CD4-positive, alpha-beta T cell treated with Interleukin-4 for 1 hour (primary cell): ENCODE measurements at regions not wholly inside any gene's neighbourhood (a gene's known extent, or its start where the extent isn't known, plus 50 kb on each side); places are given as distances from the start of the nearest gene placed in this dataset.

Source experiments
- DNase-seq, 2 donors: peaks; one replicate each; pipeline ENCODE4 v3.0.0-alpha.2; 2020 to 2022

DNA sequence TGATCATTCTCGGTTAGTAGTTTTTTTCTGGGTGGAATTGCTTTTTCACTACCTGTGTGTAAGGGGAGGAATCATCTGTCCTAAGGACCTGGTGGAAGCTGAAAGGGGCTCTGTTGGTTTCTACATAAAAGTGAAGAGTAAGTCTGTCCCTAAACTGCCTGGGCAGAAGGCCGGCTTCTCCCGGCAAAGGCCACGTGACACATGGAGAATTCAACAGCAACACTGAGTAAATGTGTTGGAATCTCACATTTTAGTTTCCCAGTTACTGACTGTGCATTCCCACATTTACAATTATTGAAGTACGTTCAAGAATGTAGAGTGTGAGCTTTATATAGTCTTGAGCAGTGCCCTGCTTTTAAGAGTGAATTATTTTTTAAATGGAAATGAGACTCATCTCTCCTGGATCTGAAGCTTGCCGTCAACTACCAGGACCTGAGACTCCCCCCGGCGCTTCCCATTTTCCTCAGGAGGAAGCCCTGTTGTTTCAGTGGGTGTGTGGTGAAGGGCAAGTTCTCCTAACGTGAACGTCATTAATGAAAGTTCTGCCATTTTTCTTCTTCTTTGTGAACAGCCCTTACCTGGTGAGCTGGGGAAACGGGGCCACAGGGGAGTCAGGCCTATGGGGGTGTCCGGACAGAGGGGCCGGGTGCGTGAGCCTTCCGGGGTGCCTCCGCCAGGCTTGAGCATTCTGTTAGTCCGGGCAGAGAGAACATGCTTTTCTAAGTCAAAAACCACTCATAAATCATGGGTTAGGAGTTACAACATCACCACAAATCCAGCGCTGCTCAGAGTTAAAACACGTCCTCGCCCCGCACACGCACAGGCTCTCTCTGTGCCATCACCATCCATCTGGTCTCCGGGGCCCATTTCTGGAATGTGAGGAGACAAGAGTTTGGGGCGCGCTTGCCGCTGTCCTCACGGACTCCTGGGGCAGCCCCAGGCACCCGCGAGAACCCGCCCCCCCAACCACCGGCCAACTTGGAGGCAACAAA is 56.6 kb upstream of the SMOC2 start:
- no peak for DNase-seq

GRCh38 chr6:168385037-168385759 is 55.8 kb upstream of the SMOC2 start:
- no peak for DNase-seq

GRCh38 chr6:168385858-168386735 is 54.9 kb upstream of the SMOC2 start:
- DNase-seq = no peak

DNA sequence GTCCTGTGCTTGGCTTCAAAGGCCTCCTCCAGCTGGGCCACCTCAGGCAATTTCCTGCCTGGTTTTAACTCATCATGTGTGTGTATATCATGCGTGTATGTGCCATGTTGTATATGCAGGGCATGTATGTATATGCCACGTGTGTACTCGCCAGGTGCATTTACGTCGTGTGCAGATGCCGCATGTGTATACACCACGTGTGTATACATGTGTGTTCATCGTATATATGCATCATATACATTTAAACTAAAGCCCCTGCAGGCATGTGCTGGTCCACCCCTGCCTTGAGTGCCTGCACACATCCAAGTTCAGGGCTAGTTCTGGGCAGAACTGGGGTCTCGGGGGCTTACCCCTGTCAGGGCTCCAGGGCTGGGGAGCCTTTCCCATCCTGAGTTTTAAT is 54.0 kb upstream of the SMOC2 start:
- DNase-seq = no peak

- DNase-seq = no peak
Observed at GRCh38 chr6:168387426-168387825, 53.6 kb upstream of the SMOC2 start.

DNA sequence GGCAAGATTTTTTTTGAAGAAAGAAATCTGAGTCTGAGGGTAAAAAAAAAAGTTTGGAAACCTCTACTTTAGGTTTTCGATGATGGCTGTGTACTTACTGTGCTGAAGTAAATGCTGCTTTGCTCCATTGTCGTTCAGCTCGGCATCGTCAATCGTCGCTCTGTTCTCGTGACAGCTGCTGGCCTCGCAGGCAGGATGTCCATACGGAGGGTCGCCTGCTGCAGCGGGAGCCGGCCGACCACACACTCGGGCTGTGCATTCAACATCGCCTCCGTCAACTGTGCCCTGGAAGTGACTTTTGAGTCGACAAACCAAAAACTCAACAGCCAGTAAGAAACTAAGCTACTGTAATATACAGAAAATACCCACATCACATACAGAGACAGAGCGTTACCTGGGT is 53.1 kb upstream of the SMOC2 start:
- no peak for DNase-seq

DNA sequence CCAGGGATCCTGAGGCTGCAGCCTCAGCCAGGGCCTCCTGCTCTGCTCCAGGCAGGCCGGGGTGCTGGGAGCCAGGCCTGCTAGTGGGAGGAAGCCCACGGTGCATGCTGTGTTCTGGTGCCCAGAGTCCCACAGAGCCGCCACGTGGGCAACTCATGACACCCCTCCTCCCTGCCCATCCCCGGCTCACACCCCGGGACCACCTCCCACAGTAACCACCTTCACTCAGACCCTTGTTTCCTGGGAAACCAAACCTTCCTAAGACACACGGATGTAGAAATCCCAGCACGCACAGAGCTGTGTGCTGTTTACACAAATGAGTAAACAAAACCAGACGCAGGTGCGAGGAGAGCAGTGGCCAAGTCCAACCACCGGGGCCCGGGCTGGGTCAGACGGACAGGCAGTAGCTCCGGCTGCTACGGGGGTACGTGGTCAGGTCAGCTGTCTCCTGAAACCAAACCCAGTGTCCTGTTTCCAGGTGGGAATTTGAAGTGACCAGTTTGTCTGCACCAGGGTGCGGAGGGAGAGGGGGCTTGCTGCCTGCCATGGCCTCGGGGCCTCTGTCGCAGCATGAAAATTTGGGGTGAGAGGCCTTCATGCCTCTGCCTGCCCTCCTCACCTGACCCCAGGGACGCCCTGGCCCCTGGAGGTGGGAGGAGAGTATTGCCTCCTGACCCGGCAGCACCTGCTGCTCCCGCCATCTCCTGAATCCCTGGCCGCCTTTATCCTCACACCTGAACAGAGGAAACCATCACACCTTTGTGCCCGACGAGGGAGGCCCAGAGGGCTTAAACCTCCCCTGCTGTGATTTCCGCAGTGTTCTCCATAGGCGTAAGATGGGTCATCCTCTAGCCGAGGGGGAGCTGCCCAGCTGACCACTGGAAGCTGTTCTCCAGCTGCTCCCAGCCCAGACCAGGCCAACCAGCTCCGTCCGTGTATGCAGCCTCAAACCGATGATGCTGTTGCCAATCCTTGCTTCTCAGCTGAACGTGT is 52.0 kb upstream of the SMOC2 start:
- DNase-seq = no peak

- DNase-seq = no peak
Observed at GRCh38 chr6:168390749-168391420, 50.1 kb upstream of the SMOC2 start.
